HT1080 (cell line): ENCODE measurements at regions not wholly inside any gene's neighbourhood (a gene's known extent, or its start where the extent isn't known, plus 50 kb on each side); places are given as distances from the start of the nearest gene placed in this dataset.
"Not testable (repeated sequence)": the region's sequence is repeated elsewhere in the genome, so short reads cannot be mapped to it uniquely, and the experiment has no call there.

Experiments used
- DNase-seq: peaks from one replicate; pipeline ENCODE4 v3.0.0-alpha.2; 2015; ENCODE audit warnings: low read depth

DNA sequence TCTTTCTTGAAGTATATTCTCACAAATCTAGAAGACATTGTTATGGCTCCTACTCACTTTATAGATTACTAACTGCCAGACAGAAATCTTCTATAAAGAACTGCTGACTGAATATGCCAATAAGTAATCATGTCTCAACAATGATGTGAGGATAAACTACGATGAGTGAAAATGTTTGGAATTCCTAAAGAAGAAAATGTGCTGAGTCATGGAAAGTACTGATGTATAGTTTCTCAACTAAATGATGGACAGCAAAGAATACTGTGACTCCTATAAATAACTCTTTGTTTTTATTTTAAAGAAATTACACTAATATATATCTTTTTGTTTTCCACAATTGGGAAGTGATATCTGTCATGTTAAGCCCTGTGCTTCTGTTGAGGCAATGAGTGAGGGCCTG, 232.9 kb downstream of the LNPK start:
- DNase-seq = no peak

DNA sequence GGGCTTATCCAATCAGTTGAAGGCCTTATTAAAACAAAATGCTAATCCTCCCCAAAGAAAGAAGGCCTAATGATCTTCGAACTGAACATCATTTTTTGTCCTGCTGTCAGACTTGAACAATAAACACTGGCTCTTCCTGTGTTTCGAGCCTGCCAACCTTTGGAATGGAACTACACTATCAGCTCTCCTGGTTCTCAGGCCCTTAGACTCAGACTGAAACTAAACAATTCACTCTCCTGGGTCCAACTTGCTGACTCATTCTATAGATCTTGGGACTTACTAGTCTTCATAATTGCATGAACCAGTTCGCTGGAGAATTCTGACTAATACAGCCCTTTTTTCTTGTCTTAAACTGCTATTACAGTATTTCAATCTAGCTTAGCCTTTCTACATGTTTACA, 235.2 kb downstream of the LNPK start:
- DNase-seq = peak; percentile 40

DNA sequence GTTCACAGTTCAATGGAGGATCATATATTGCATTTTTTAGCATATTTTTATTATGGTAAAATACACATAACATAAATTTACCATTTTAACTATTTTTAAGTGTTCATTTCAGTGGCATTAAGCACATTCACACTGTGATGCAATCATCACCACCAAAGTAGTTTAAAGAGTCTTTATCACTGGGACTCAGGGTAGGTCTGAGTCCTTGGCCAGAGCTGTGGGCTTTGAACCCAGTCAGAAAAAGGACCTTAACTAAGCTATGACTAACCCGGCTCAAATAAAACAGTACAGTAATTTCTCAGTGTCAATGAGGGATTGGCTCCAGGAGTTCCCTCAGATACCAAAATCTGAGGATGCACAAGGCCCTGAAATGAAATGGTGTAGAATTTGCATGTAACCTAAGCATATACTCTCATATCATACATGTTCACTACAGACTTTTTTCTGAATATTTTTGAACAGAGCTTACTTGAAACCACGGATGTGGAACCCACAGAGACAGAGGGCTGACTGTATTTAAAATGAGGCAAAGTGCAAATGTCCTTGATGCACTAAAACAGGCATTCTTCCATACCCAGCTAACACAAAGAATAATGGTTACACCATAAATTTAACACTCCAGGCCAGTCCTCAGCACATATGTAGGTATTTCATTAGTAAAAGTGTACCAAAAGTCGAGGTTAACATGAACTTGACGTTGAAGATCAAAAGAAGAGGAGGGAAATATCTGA, 246.2 kb downstream of the LNPK start:
- DNase-seq = no peak

DNA sequence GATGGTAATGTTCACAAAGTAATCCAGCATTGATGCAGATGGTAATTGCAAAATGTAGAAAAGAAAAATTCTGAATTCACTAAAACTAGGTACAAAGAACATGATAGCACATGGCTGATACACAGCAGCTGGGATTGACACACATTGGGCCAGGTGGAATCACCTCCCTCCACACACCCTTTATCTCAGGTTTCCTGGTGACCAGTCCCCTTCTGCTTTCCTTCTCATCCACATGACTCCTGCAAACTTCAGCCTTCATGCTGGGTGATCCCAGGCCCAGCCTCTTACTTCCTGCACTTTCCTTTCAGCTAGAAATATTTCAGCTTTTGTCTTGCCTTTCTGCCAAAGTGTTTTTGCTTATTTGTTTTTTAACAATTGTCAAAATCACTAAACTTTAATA, 246.9 kb downstream of the LNPK start:
- no peak for DNase-seq

DNA sequence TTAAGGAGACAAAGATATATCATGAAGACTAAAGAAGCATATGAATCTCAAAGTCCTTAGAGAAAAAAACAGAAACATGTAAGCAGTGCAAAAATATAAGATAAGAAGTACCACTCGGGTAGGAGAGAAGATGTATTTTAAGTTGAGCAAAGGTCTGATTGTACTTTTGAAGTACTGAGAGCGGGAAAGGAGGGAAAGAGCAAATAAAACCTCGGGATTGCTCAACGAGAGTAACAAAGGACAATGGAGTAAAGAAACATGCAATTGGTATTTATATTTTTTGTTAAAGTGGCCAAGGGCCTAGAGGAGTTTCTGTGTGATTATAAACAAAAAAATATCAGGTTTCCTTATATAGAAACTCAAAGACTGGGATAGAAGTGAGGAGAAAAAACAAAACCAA, 251.9 kb downstream of the LNPK start:
- DNase-seq = no peak

DNA sequence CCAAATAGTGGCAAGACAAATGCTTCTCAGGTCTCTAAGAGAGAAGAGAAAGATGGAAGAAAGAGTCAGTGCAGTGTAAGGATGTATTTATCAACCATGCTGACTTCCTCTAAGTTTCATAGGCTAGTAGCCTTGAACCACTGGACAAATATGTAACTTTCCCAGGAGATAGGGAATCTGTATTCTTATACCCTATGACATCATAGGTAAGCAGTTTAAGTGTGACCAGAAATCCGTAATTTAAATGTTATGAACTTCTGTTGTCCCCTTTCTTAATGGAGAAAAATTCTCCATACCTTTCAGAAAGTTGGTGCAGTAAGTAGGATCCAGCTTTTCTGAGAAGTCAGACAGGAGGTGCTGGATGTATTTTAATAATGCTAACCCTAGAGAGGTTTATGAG, 256.2 kb downstream of the LNPK start:
- no peak for DNase-seq

DNA sequence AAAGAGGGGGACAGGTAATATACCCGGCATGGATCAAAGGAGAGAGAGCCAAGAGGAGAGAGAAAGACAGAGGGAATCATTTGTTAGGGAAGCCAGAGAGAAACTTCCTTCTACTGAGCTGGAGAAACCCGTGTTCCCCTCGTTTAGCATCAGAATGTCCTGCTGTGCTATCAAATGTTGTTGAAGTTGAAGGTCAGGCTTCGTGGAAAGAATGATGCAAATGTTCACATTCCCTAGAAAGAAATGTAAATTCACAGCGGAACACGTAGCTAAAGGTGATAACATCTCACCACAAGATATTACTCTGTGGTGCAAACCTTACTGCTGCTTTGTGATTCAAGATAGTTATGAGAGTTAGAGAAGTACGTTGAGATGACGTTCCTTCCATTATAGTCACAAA, 258.1 kb downstream of the LNPK start:
- DNase-seq = no peak

DNA sequence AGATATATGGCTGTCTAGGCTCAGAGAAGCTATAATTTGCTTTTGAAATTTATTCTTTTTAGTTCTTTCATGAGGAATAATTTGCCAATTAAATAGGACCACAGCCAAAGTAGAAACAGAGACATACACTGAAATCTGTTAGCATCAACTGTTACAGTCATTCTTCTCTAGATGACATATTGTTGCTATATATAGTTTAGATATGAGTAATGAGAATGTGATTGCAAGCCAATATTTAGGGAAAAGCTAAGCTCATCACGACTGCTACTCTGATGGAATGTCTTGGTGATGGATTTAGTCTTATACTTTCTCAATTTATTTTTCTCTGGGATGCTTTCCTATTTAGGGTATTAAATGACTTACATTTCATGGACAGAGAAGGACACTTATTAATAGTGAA, 259.1 kb downstream of the LNPK start:
- DNase-seq = peak; percentile 25

DNA sequence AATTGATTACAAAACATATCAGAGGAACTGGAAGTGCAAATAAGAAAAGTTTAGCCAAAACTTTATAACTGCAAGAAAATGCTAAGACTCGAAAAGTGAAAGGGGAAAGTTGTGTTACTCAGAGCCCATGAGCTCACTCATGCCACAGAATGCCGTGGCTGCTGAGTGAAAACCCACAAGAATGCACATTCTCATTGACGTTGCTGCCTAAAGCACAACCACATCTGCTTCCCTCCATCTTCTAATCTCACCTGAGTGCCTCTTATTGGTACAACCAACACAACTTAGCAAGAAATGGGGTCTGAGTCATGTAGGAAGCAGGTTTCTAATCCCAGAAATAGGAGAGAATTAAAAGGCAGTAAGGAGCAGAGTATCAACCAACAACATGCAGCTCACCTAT, 259.7 kb downstream of the LNPK start:
- DNase-seq = peak; percentile 79

DNA sequence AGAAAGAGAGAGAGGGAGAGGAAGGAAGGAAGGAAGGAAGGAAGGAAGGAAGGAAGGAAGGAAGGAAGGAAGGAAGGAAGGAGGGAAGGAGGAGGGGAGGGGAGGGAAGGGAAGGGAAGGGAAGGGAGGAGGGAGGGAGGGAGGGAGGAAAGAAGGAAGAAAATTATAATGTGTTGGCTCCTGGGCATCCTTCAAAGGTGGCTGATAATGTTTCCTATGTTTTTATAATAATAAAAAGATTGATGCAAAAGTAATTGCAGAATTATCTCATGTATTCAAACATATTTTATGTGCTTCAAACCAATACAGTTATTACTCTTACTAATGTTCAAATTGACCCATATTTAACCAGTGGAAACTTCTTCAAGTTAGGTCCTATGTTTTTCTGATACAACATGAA, 260.9 kb downstream of the LNPK start:
- DNase-seq = no peak

DNA sequence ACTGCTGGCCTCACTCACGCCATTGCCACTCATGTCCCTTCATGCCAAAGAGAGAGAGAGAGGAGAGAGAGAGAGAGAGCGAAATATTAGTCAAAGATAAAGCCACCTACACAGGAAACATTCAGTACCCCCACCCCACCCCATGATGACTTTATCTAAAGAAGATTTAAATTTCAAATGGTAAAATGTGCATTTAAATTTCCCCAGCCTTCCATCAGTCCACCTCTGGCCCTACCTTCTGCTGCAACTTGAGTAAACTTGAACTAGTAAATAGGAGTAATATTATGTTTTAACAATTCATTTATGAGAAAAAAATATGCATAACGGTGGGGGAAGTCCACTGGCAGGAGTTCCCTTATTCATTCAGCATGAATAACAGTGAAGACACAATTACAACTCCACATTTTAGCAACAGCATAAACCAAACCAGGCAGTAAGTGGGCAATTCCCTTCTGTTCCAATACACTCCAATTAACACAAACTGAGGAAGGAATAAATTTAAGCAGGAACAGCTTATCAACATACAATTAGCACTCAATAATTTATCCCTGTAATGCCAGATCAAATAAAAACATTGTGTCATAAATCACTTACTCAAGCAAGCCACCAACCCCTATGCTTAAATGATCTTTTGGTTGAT, 264.2 kb downstream of the LNPK start:
- DNase-seq = no peak

DNA sequence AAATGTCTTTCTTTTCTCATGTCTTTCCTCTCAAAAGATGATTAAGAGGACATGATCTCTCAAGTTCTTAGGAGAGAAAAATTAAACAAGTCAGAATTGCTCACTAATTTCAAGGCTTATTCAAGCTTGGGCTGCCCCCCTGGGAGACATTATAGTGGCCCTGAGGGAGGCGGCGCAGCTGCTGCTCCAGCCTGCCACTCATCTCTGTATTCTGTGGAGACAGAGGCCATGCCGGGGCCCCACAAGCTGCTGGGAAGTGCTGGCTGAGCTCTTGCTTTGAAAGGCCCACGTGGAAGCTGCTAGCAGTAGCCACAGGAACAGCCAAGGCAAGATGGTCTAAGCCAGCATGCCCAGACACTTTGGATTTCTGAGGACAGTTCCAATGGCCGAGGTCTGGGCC, 267.4 kb downstream of the LNPK start:
- no peak for DNase-seq

DNA sequence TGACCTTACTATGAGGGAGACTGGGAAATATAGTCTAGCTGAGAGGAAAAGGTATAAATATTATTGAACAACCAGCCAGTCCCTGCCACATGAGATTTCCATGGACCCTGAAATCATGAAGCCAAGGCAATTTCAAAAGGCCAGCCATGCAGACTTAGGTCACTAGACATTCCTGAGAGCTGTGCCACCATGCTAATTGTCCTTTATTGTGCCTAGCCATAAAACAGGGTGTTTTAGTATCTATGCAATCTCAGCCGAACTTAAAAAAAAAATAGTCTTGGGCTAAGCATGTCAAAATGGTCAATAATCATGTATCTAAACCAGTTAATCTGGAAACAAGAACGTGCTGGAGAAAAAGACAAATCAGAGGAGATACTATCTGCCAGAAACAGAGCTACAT, 269.5 kb downstream of the LNPK start:
- no peak for DNase-seq

DNA sequence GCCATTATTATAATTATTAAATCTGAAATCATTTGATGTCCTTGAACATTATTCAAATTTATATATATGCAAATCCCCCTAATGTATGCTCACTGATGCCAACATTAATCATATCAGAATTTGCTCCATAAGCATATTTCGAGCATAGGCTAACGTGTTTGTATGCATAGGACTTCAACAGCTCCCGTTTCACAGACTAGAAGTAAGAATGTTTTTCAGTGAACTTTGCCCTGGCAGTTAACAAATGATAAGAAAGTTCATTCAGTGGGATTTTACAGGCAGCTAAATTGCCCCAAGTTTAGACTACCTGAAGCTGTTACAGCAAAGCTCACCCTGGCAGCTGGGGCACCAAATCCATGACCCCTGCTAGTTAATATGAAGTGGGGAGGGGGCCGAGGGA, 272.0 kb downstream of the LNPK start:
- no peak for DNase-seq

DNA sequence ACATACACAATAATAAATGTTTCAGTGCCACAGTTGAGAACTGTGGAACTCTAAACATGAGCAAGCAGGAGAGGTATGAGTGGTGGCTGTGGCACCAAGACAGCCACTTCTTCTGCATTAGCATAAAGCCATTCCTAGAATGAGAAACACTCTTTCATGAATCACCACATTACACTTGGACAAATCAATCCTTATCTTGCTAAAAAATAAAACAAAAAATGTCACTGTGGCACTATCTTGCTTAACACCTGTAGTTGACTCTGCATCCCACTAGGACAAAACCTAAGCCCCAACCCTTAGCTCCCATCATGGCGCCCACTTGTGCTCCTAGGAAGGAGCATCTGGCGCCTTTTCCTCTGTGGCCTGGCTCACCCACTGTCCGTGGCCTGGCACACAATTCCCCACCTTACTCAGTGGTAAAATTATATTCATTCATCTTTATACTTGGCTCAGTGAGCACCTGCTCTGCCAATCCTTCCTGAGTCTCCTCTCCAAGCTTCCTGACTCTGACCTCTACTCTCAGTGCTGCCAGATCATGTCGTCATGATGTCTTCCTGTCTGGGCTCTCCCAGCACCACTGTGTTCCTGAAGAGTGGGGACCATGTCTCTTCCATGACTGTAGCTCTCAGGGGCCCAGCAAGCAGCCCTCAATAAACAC, 272.9 kb downstream of the LNPK start:
- DNase-seq = no peak

DNA sequence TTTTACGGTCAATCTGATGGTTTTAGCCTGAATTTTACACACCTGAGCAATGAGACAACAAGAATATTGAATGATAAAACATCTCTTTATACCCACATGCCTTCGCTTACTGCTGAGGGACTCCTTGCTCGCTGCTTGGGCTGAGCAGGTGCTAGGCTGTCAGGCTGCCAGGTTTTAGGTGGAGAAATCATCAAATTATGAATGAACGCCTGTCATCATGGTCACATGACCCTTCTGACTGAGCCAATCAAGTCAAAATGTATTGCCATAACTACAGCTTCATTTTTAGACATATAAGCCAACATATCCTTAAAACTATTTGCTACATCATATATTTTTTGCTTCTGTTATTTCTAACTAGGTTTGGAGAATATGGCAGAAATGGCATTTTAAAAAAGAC, 274.0 kb downstream of the LNPK start:
- DNase-seq = no peak

DNA sequence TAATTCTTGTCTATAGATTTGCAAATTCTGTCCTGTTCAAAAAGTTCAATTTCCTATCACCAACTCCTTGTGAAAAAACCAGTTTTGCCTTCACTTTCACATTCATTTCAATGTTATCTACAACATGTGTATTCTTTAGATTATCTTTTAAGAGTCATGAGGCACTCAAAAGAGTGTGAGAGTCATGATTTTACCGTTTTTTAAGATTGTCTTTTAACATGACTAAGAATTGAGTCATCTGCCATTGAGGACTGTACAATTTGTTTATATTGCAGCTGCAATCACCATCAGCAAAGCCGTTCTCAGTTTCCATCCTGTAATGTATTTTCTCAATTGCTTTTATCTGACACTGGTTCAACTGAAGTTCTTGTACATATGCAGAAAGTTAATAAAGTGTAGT, 275.8 kb downstream of the LNPK start:
- DNase-seq = peak; percentile 77

DNA sequence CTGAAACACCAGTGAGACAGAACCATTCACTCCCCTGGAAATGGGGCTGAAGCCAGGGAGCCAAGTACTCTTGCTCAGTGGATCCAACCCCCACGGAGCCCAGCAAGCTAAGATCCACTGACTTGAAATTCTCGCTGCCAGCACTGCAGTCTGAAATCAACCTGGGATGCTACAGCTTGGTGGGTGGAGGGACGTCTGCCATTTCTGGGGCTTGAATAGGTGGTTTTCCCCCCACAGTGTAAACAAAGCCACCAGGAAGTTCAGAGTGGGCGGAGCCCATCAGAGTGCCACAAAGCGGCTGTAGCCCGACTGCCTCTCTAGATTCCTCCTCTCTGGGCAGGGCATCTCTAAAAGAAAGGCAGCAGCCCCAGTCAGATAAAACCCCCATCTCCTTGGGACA, 292.8 kb downstream of the LNPK start:
- no peak for DNase-seq

DNA sequence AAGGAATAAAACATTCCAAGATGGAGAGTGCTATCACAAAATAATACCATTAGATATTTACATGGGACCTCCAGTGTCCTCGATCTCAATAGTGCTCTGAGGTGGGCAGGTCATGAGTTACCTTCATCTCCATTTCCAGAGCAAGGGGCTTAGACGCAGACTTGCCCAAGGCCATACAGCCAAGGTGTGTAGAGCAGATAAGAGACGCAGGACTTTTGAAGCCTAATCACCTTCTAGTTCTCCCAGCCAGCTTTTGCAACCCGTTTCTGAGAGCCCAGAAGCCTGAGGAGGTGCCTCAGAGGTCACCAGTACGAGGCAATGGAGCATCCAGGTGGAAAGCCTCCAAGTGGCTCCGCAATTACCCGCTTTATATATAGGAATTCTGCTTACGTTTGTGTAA, 294.7 kb downstream of the LNPK start:
- no peak for DNase-seq

DNA sequence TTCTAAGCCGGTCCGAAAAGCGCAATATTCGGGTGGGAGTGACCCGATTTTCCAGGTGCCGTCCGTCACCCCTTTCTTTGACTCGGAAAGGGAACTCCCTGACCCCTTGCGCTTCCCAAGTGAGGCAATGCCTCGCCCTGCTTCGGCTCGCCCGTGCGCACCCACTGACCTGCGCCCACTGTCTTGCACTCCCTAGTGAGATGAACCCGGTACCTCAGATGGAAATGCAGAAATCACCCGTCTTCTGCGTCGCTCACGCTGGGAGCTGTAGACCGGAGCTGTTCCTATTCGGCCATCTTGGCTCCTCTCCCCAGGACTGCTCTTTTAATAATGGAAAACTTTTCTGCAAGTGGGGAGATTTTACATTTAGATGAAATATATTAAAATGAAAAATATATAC, 297.5 kb downstream of the LNPK start:
- DNase-seq = not testable (repeated sequence)

DNA sequence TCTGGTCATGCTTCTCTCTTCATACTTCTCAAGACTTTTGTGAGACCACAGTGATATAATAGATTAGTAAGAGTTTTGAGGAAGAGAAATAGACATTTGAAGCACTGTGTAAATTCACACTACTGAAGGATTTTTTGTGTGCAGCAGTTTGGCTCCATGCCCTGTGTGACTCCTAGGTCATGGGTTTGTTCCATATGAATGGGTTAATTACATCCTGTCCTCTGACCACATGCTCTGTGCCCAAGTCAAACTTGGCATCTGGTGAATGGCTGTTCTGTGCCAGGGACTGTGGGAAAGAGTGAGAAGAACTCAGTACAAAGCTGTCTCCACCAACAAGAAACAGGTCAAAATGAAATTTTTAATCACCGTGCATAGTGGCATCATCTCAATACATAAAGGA, 304.0 kb downstream of the LNPK start:
- DNase-seq = peak; percentile 44

DNA sequence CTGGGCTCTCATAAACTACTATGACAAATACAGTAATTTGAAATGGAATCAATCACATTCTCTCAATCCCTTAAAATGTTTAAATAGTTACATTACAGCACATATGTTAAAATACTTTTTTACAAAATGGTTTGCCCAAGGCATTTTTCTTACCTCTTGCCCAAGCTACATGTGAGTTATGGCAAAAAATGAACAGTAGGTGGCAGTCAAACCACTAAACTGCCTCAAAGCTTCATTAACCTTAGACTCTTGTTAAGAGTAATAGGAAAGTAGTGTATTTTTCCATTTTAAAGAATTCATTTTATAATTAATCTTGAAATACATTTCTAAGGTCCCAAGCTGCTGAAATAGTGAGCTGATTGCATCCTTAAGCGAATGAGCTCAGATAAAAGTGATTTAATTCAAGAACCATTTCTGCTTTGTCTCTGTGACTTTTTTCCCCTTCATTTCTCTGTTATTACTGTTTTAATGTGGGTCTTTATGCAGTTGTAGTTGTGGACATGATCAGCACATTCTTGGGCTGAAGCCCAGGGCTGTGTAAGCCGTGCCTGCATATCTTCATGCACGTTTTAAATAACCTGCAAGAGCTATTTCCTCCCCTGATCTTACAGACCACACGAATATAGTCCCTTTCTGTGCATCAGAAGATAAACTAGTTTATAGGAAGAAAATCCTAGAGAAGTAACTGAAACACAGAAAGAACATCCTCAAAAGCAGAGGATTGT, 311.8 kb downstream of the LNPK start:
- DNase-seq = peak; percentile 58
